Activated CD4-positive, alpha-beta T cell treated with anti-CD3 and anti-CD28 coated beads for 48 hours (primary cell): ENCODE measurements at regions not wholly inside any gene's neighbourhood (a gene's known extent, or its start where the extent isn't known, plus 50 kb on each side); places are given as distances from the start of the nearest gene placed in this dataset.
"Not testable (repeated sequence)": the region's sequence is repeated elsewhere in the genome, so short reads cannot be mapped to it uniquely, and the experiment has no call there.

ENCODE experiments used
- DNase-seq: peaks from one replicate; pipeline ENCODE4 v3.0.0-alpha.2; 2020

- DNase-seq: no peak
Measured at GRCh38 chr6:140782941-140783340, 1349.8 kb upstream of the GJE1 start.

- DNase-seq: no peak
Measured at GRCh38 chr6:140779991-140780596, 1352.6 kb upstream of the GJE1 start.

GRCh38 chr6:140779341-140779740 is 1353.4 kb upstream of the GJE1 start:
- DNase-seq: no peak

GRCh38 chr6:140777780-140778179 is 1354.9 kb upstream of the GJE1 start:
- no peak for DNase-seq

GRCh38 chr6:140775061-140775460 is 1357.7 kb upstream of the GJE1 start:
- DNase-seq: no peak

GRCh38 chr6:140774080-140774505 is 1358.6 kb upstream of the GJE1 start:
- no peak for DNase-seq

GRCh38 chr6:140773276-140773675 is 1359.4 kb upstream of the GJE1 start:
- DNase-seq: no peak

GRCh38 chr6:140772576-140772975 is 1360.1 kb upstream of the GJE1 start:
- no peak for DNase-seq

GRCh38 chr6:140768133-140768532 is 1364.6 kb upstream of the GJE1 start:
- no peak for DNase-seq

GRCh38 chr6:140766999-140767398 is 1365.7 kb upstream of the GJE1 start:
- no peak for DNase-seq

GRCh38 chr6:140758169-140758877 is 1374.4 kb upstream of the GJE1 start:
- no peak for DNase-seq

GRCh38 chr6:140752234-140752633 is 1377.8 kb upstream of the CITED2 start:
- no peak for DNase-seq

GRCh38 chr6:140747114-140747513 is 1372.7 kb upstream of the CITED2 start:
- no peak for DNase-seq

- no peak for DNase-seq
Measured at GRCh38 chr6:140744659-140745320, 1370.3 kb upstream of the CITED2 start.

GRCh38 chr6:140736231-140736630 is 1361.8 kb upstream of the CITED2 start:
- no peak for DNase-seq

- DNase-seq: no peak
Measured at GRCh38 chr6:140732991-140733390, 1358.5 kb upstream of the CITED2 start.

- no peak for DNase-seq
Measured at GRCh38 chr6:140732155-140732554, 1357.7 kb upstream of the CITED2 start.

GRCh38 chr6:140731741-140732140 is 1357.3 kb upstream of the CITED2 start:
- DNase-seq: no peak

GRCh38 chr6:140729521-140729920 is 1355.1 kb upstream of the CITED2 start:
- no peak for DNase-seq

- DNase-seq: no peak
Measured at GRCh38 chr6:140718021-140718420, 1343.6 kb upstream of the CITED2 start.

- no peak for DNase-seq
Measured at GRCh38 chr6:140713495-140713894, 1339.0 kb upstream of the CITED2 start.

- DNase-seq: no peak
Measured at GRCh38 chr6:140711019-140711613, 1336.7 kb upstream of the CITED2 start.

- no peak for DNase-seq
Measured at GRCh38 chr6:140708441-140708840, 1334.0 kb upstream of the CITED2 start.

GRCh38 chr6:140704008-140704407 is 1329.6 kb upstream of the CITED2 start:
- not testable (repeated sequence) for DNase-seq
